Globus pallidus (tissue), 1 donor: ENCODE measurements at regions not wholly inside any gene's neighbourhood (a gene's known extent, or its start where the extent isn't known, plus 50 kb on each side); places are given as distances from the start of the nearest gene placed in this dataset.

Experiments
- DNase-seq: peaks from one replicate; pipeline ENCODE4 v3.0.0-alpha.2; 2015; ENCODE audit warnings: low spot score

- no peak for DNase-seq
Measured at GRCh38 chr16:61323456-61323855, 712.8 kb downstream of the CDH8 start.

DNA sequence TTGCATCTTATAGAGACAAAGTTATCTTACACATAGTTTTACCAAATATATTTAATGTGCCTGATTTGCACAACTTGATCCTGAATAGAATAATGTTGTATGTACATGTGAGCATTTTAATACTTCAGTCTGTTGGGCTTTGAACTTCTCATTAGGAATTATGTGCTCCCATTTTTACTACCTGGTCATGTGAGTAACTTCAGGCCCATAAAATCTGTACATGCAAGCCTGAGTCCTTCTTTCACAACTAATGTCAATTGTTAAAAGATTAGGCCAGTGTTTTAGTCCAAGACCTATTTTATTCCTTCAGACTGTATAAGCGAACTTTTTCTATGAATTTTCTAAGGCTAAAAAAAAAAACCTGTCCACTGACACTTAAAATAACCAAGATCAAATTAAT, 715.4 kb downstream of the CDH8 start:
- DNase-seq: no peak

DNA sequence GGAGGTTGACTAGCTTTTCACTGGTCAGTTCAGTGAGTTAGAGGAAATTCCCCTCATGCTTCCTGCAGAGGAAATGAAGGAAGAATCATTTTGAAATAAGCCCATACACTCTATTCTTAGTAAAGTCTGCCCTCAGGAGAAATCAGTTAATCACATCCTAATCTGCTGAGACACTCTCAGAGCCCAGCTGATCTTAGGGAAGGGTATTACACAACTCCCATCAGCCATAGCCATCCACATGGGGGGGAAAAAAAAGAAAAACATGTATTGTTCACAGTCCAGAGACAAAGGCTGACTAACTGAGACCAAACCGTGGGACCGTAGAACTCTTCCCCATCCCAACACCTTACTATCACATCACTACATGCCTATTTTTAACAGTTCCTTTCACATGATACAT, 722.3 kb downstream of the CDH8 start:
- DNase-seq: no peak

DNA sequence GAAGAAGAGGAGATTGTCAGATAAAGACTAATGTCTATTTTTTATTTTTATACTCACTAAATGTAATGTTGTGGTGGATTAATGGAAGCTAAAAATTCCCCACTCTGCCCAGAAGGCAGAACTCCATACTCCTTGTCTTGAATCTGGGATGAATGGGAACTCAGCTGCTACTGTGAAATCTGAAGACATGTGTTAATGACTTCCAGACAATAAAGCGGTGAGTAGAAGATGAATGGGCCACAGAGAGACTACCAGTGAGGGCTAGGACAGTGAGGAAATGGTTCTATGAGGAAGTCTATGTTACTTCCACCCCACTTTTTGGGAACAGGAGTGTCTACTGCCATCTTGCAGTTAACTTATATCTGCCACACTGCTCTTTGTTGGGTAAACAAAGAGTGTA, 726.9 kb downstream of the CDH8 start:
- DNase-seq: no peak

- DNase-seq: no peak
Measured at GRCh38 chr16:61306204-61306603, 730.0 kb downstream of the CDH8 start.

GRCh38 chr16:61296814-61297213, 739.4 kb downstream of the CDH8 start:
- no peak for DNase-seq

DNA sequence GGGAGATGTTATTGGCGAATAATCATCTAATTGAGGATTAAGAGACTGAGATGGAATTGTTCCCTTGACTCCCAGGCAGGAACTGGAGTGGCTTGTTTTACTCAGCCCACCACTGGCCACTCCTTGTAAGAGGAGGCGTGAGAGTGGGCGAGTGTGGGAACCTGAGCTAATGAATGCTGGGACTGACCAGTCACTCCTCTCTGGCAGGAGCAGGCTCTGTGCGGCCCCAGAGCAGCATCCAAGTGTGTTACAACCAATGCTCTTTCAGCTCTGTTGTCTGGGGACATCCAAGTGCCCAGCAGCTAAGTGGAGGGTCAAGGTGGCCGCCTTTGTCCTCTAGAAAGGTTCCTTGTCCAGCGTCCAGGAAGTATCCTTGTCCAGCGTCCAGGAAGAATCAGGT, 739.9 kb downstream of the CDH8 start:
- DNase-seq: no peak

- no peak for DNase-seq
Measured at GRCh38 chr16:61295311-61295710, 740.9 kb downstream of the CDH8 start.

DNA sequence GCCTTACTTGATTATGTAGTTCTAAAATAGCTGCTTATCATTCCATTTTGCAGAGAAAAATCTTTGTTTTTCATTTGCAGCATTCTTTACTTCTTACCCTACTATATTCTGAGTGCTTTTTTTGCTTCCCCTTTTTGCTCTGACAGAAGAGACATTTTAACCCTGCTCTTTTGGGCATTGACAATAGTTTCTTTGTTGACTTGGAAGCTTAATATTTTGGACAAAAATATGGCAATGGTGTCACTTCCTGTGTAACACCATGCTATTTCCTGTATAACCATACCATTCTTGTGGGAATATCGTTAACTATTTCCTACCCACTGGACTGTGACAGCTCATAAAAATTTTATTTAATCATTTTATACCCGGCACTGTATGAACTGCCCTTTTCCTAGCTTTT, 747.1 kb downstream of the CDH8 start:
- DNase-seq: no peak

- no peak for DNase-seq
Measured at GRCh38 chr16:61277849-61278248, 758.4 kb downstream of the CDH8 start.

DNA sequence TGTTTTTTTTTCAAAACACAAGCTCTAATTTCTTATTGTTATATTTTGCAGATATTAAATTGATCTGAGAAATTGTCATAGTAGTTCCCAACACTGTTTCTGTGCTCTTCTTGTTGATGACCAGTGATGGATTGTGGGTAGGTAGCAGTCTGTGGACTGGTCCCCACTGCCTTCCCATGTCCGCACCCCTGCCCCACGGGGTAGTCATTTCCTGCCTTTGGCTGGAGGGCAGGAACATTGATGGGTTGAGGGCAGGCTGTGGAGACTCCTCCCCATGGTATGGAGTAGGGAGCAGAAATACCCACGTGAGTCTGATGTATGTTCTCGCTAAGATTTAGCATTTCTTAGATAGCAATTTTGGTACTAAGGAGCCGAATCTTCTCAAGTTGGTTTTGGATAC, 762.0 kb downstream of the CDH8 start:
- no peak for DNase-seq

GRCh38 chr16:61270726-61271125, 765.5 kb downstream of the CDH8 start:
- DNase-seq: no peak

DNA sequence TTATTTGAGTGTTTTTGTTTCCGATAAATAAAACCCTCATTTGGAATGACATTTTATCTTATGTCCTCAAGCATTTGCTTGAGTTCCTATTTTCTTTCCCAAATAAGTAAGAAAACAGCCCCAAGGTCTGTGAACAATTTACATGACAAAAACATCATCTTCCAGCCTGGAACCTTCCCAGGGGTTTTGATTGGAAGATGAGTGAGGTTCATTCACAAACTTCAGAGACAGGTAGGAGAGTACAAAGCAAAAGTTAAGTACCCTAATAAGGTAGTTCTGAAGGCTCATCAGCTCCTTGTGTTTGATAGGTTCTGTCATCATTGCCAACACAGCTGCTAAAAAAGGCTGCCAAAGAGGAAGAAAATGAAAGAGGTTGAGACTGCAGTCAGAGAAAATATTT, 772.8 kb downstream of the CDH8 start:
- no peak for DNase-seq

DNA sequence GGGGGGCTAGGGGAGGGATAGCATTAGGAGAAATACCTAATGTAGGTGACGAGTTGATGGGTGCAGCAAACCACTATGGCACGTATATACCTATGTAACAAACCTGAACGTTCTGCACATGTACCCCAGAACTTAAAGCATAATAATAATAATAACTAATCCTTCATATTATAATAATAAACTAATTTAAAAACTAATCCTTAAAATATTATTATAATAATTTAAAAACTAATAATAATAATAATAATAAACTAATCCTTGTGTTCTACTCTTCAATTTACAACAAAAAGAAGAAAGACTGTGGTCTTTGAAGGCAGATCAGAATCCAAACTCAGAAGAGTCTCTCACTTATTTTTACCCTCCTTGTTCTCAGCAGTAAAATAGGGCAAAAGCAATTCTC, 774.9 kb downstream of the CDH8 start:
- DNase-seq: no peak

DNA sequence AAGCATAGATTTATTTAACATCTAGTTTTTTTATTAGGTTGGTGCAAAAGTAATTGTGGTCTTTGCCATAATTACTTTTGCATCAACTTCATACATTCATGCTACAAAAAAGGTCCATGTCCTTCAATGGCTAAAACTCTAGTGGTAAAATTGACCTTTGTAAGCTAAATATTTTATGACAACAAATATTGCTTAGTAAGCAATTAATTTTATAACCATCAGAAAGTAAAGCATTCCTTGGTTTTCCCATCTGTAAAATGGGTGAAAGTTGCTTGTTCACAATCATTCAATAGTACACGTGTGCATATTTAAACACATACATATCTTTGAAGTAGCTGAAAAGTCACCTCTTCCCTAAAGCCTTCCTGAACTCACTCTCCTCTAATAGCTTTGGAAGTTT, 789.6 kb downstream of the CDH8 start:
- no peak for DNase-seq

GRCh38 chr16:61243954-61244353, 792.3 kb downstream of the CDH8 start:
- DNase-seq: no peak

DNA sequence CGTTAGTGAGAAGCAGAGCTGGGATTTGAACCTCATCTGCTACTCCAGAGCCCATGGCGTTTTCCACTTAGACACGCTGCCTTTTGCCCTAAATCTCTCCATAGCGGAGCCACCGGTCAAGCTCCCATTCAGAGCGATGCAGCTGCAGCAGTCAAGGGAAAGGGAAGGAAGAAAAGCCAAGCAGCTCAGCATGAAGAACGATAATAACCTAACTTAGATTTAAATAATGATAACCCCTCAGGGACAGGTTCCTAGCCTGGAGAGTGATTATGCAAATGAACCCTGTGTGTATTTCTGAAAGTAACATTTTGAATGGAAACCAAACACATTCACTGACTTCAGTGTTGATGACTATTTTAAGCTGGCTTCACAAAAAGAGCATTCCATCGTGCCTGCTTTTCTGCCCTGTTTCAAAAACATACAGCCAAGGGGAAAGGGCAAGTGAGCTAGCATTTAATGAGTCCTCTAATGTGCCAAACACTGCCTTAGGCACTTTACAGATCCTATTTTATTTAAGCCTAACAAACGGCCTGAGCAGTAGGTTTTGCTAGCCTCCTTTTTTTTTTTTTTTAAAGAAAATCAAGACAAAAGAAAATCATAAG, 798.3 kb downstream of the CDH8 start:
- DNase-seq: no peak

DNA sequence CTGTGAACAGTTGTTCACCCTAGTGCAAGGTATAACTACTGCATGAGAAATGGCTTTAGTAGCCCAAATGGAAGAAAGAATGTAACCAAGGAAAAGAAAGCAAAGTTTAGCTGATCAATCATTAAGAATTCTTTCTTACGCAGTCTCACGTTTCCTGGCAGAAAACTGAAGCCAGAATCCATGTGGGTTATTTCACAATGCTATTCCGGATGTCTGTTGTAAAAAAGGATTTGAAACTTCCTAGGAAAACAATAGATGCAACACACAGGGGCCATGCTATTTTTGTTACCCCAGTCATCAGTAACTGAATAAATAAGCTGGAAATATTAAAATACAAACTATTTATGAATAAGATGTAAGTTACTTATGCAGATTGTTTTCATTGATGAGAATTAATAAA, 802.5 kb downstream of the CDH8 start:
- DNase-seq: no peak

DNA sequence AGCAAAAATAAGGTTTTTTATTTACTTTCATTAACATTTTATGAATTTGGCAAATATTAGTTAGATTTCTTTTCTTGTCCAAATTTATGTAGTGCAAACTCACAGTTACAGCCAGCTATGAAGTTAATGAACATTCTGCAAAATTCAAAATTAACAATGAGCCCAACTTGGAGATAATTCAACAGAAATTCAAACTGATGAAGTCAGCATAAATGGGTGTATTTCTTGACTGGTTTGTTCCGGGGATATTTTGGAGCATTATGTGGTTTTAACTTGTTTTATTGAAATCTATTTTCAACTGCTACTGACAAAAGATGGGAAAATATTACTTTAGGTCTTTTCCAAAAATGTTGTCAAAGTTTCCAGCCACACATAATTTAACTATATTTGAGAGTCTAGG, 807.9 kb downstream of the CDH8 start:
- no peak for DNase-seq

DNA sequence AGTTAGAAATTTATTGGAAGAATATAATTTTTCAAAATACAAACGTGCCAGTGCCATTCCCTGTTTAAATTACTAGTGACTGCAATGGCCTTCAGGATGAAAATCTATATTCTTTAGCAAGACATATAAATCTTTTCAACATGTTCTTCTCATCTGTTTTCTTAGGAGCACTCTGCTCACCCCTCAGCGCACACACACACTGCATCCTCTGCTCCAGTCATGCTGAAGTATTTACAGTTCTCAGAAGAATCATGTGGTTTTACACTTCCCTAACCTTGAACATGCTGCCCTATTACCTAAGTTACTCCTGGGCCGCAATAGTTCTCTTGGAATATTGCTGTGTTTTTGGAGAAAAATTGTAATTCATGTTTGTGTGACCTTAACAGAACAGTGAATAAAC, 820.6 kb downstream of the CDH8 start:
- DNase-seq: no peak

- DNase-seq: no peak
Measured at GRCh38 chr16:61214780-61215179, 821.5 kb downstream of the CDH8 start.

DNA sequence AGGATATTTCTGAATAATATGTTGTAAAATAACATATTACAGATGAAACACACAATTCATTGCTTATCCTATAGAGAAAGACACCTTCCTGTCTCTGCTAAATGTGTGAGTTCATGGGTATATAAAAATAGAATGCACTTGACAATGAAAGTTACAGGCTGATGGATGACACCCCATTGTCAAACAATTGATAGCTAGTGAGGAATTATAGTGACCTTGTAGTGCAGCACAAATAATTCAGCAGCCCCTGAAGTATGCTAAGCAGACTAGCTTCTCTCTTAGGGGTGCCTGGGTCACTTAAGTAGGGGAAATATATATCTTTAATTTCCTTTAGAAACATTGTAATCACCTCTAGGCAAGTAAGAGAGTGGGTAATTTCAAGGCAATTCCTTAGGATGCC, 826.2 kb downstream of the CDH8 start:
- DNase-seq: no peak

DNA sequence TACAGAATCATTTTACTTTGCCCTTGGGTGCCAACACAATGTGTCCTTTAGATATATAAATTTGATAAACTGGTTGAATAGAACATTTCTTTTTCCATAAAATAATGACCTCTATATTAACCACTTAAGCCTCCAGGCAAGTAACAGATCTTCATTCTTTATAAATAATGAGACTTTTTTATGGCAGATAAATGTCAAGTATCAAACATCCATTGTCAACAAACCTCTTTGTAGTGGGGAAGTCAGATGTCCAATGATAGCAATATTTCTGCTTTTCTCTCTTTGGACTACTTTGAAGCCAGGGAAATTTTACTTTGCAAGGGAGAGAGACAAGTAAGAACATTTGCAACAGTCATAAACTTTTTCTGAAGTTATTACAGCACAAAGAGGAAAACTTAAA, 841.2 kb downstream of the CDH8 start:
- no peak for DNase-seq

GRCh38 chr16:61194573-61194972, 841.7 kb downstream of the CDH8 start:
- DNase-seq: no peak

DNA sequence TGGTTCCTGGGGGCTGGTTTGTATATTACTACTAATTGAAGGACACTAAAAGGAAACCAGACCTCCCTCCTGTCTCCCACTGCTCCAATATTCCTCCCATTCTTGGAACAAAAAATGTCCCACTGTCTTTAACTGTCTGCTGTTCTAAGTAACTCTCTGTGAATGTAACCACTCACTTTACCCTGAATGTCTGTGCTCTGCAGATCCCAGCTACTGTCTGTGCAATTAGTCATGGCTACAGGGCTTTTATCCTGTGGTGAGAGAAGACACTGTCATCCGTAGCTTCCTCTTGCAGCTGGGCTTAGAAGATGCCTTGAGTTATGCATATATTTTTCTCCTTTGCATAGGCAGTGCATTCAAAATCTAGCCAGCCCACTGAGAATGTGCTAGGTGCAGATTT, 853.8 kb downstream of the CDH8 start:
- no peak for DNase-seq
